SK-N-SH (cell line): ENCODE measurements at regions not wholly inside any gene's neighbourhood (a gene's known extent, or its start where the extent isn't known, plus 50 kb on each side); places are given as distances from the start of the nearest gene placed in this dataset.

Experiments
- CTCF ChIP-seq: fragments of 200-600 bp; sonication (generic); IDR thresholded peaks from 2 replicates; pipeline ENCODE4 v1.6.1; 2017; ENCODE audit warnings: antibody characterized with exemption, mild to moderate bottlenecking, moderate library complexity
- EP300 ChIP-seq, 2 experiments: IDR thresholded peaks; 2 replicates each; pipeline versions ENCODE4 v1.4.0 to v1.6.1; 2012; ENCODE audit warnings: borderline replicate concordance in 1 of 2, low read depth in 1 of 2, low read length in 1 of 2
- FOSL2 ChIP-seq: IDR thresholded peaks from 2 replicates; pipeline ENCODE4 v1.4.0; 2012; ENCODE audit warnings: low read depth, mild to moderate bottlenecking, moderate library complexity, borderline replicate concordance
- GABPA ChIP-seq: IDR thresholded peaks from 2 replicates; pipeline ENCODE4 v1.4.0; 2012; ENCODE audit warnings: low read depth, mild to moderate bottlenecking
- MXI1 ChIP-seq: IDR thresholded peaks from 2 replicates; pipeline ENCODE4 v1.6.1; 2012; ENCODE audit warnings: mild to moderate bottlenecking, low read depth, low read length, improper control_type of control experiment
- PBX3 ChIP-seq: IDR thresholded peaks from 2 replicates; pipeline ENCODE4; 2012

GRCh38 chr15:47258521-47258920 is 458.8 kb upstream of the SEMA6D start:
- TF ChIP-seq PBX3 = no peak
- no peak for TF ChIP-seq GABPA
- no peak for TF ChIP-seq MXI1
- TF ChIP-seq EP300 (IDR thresholded peaks at IDR 0.05; ENCODE audit: borderline replicate concordance in 1 of 2, low read depth in 1 of 2, low read length in 1 of 2) = no peak
- no peak for TF ChIP-seq FOSL2
- TF ChIP-seq CTCF = no peak
